Nephron (organoid): ENCODE measurements at regions not wholly inside any gene's neighbourhood (a gene's known extent, or its start where the extent isn't known, plus 50 kb on each side); places are given as distances from the start of the nearest gene placed in this dataset.
"Not testable (repeated sequence)": the region's sequence is repeated elsewhere in the genome, so short reads cannot be mapped to it uniquely, and the experiment has no call there.

Experiments
- H3K27ac Mint-ChIP-seq, 3 experiments: 2 replicates each; pipeline ENCODE4 v1.8.0; 2020; ENCODE audit warnings: mixed read lengths in 3 of 3, mild to moderate bottlenecking in 2 of 3, moderate library complexity in 1 of 3
- H3K27me3 Mint-ChIP-seq: 2 replicates; pipeline ENCODE4 v1.8.0; 2021; ENCODE audit warnings: low read depth, mild to moderate bottlenecking, moderate library complexity, mixed read lengths
- H3K36me3 Mint-ChIP-seq: 2 replicates; pipeline ENCODE4 v1.8.0; 2020; ENCODE audit warnings: low read depth, mixed read lengths
- H3K4me1 Mint-ChIP-seq: 2 replicates; pipeline ENCODE4 v1.8.0; 2020; ENCODE audit warnings: mixed read lengths
- H3K4me3 Mint-ChIP-seq, 3 experiments: 2 replicates each; pipeline ENCODE4 v1.8.0; 2020; ENCODE audit warnings: mild to moderate bottlenecking in 3 of 3, mixed read lengths in 3 of 3, moderate library complexity in 2 of 3
- H3K9me3 Mint-ChIP-seq: 2 replicates; pipeline ENCODE4 v1.8.0; 2020; ENCODE audit warnings: mixed read lengths
- TF ChIP-seq, protein P1 (sequence below), 3 experiments: fragments of 200-600 bp; sonication (generic); IDR thresholded peaks; one replicate each; pipeline ENCODE4 v1.5.0; 2021; ENCODE audit warnings: antibody characterized with exemption in 3 of 3; ENCODE audit not compliant: unreplicated experiment in 3 of 3

- Mint-ChIP-seq H3K4me1 (peaks cover 10% of the 10 kb centered on the region), H3K27ac (no peak overlapping the region), H3K4me3 (no peak overlapping the region), H3K9me3 (no peaks in the 10 kb centered on the region), H3K27me3 (no peaks in the 10 kb centered on the region), H3K36me3 (no peaks in the 10 kb centered on the region)
- TF ChIP-seq, protein P1, sequence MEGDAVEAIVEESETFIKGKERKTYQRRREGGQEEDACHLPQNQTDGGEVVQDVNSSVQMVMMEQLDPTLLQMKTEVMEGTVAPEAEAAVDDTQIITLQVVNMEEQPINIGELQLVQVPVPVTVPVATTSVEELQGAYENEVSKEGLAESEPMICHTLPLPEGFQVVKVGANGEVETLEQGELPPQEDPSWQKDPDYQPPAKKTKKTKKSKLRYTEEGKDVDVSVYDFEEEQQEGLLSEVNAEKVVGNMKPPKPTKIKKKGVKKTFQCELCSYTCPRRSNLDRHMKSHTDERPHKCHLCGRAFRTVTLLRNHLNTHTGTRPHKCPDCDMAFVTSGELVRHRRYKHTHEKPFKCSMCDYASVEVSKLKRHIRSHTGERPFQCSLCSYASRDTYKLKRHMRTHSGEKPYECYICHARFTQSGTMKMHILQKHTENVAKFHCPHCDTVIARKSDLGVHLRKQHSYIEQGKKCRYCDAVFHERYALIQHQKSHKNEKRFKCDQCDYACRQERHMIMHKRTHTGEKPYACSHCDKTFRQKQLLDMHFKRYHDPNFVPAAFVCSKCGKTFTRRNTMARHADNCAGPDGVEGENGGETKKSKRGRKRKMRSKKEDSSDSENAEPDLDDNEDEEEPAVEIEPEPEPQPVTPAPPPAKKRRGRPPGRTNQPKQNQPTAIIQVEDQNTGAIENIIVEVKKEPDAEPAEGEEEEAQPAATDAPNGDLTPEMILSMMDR (IDR thresholded peaks at IDR 0.05; ENCODE audit: unreplicated experiment in 3 of 3), result no peak
Measured at GRCh38 chr2:208673631-208674030, 267.0 kb downstream of the PTH2R start.

DNA sequence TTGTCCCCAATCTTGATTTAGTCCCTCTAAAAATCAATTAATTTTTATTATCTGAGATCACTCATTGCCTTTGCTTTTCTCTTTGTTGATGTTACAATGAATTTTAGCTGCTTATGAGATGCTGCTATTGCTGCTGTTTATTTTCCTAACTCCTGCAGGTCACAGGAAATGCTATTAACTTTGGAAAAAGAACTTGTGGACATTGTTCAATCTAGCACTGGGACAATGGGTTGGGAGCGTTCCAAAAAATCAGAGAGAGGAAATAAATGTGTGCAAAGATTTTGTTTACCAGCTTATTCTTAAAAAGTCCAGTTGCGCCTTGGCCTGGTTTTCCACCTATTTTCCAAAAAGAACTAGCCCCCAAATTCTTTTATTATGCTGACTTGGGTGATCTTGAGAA, 268.3 kb downstream of the PTH2R start:
- Mint-ChIP-seq H3K27ac (peak overlapping the region in 1 of 3 experiments; percentile 47), H3K4me3 (no peak overlapping the region), H3K4me1 (peaks cover 10% of the 10 kb centered on the region), H3K9me3 (peaks cover 2% of the 10 kb centered on the region), H3K36me3 (no peaks in the 10 kb centered on the region), H3K27me3 (no peaks in the 10 kb centered on the region)
- TF ChIP-seq, protein P1 (IDR thresholded peaks at IDR 0.05; ENCODE audit: unreplicated experiment in 3 of 3), result no peak

DNA sequence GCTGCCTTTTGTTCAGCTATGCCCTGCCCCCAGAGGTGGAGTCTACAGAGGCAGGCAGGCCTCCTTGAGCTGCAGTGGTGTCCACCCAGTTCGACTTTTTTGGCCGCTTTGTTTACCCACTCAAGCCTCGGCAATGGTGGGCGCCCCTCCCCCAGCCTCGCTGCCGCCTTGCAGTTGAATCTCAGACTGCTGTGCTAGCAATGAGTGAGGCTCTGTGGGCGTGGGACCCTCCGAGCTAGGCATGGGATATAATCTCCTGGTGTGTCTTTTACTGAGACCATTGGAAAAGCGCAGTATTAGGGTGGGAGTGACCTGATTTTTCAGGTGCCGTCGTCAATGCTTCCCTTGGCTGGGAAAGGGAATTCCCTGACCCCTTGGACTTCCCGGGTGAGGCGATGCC, 279.3 kb downstream of the PTH2R start:
- H3K27ac Mint-ChIP-seq, H3K27me3 Mint-ChIP-seq, H3K36me3 Mint-ChIP-seq, H3K4me1 Mint-ChIP-seq, H3K4me3 Mint-ChIP-seq: not testable (repeated sequence)
- H3K9me3 Mint-ChIP-seq, result peaks cover 28% of the 10 kb centered on the region

DNA sequence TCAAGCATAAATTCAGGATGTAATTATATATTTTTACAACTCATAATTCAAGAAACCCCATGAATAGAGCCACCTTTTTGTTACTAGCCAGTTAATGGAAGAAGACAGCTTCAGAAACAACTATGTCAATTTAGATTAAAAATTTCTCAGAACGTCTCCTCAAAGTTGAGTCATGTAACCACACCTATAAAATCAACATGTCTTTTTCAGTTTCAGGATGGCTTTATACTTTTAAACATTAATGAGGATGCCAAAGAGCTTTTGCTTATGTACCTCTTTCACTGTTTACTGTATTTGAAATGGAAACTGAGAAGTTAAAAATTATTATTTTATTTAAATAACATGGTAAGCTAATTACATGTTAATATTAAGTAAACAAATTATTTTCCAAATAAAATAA, 280.1 kb downstream of the PTH2R start:
- H3K36me3 Mint-ChIP-seq, result no peaks in the 10 kb centered on the region
- no peaks in the 10 kb centered on the region for H3K27me3 Mint-ChIP-seq
- H3K4me1 Mint-ChIP-seq, result no peaks in the 10 kb centered on the region
- TF ChIP-seq, protein P1 (IDR thresholded peaks at IDR 0.05; ENCODE audit: unreplicated experiment in 3 of 3), result no peak
- no peak overlapping the region for H3K4me3 Mint-ChIP-seq
- H3K9me3 Mint-ChIP-seq, result peaks cover 26% of the 10 kb centered on the region
- H3K27ac Mint-ChIP-seq, result no peak overlapping the region

GRCh38 chr2:208687720-208688119, 281.1 kb downstream of the PTH2R start:
- H3K36me3 Mint-ChIP-seq, H3K27me3 Mint-ChIP-seq, H3K4me1 Mint-ChIP-seq, H3K4me3 Mint-ChIP-seq, H3K27ac Mint-ChIP-seq: not testable (repeated sequence)
- peaks cover 22% of the 10 kb centered on the region for H3K9me3 Mint-ChIP-seq

- no peaks in the 10 kb centered on the region for H3K9me3 Mint-ChIP-seq
- peak overlapping the region in 2 of 3 experiments; percentile 75 to 83 for H3K27ac Mint-ChIP-seq
- peaks cover 11% of the 10 kb centered on the region for H3K4me1 Mint-ChIP-seq
- no peaks in the 10 kb centered on the region for H3K27me3 Mint-ChIP-seq
- H3K4me3 Mint-ChIP-seq, result no peak overlapping the region
- TF ChIP-seq, protein P1 (IDR thresholded peaks at IDR 0.05; ENCODE audit: unreplicated experiment in 3 of 3), result no peak
- H3K36me3 Mint-ChIP-seq, result no peaks in the 10 kb centered on the region
Measured at GRCh38 chr2:208698114-208698513, 291.5 kb downstream of the PTH2R start.

GRCh38 chr2:208708486-208708885, 301.9 kb downstream of the PTH2R start:
- no peaks in the 10 kb centered on the region for H3K36me3 Mint-ChIP-seq
- no peak overlapping the region for H3K27ac Mint-ChIP-seq
- TF ChIP-seq, protein P1 (IDR thresholded peaks at IDR 0.05; ENCODE audit: unreplicated experiment in 3 of 3), result no peak
- peaks cover 3% of the 10 kb centered on the region for H3K4me1 Mint-ChIP-seq
- no peaks in the 10 kb centered on the region for H3K9me3 Mint-ChIP-seq
- H3K27me3 Mint-ChIP-seq, result no peaks in the 10 kb centered on the region
- H3K4me3 Mint-ChIP-seq, result no peak overlapping the region
